HL-60 (cell line): ENCODE measurements at regions not wholly inside any gene's neighbourhood (a gene's known extent, or its start where the extent isn't known, plus 50 kb on each side); places are given as distances from the start of the nearest gene placed in this dataset.

ENCODE experiments used
- DNase-seq, 2 experiments: peaks; one replicate each; pipeline ENCODE4 v3.0.0-alpha.2; 2010 to 2020; ENCODE audit warnings: low read depth in 1 of 2, low spot score in 1 of 2
- H3K27ac ChIP-seq: fragments of 250-450 bp; sonication (Bioruptor Pico); replicated peaks from 2 replicates; pipeline ENCODE4 v1.5.1; 2020; ENCODE audit warnings: mild to moderate bottlenecking, moderate library complexity
- H3K27me3 ChIP-seq: fragments of 250-450 bp; sonication (Bioruptor Pico); 2 replicates; pipeline ENCODE4 v1.5.1; 2021; ENCODE audit warnings: mild to moderate bottlenecking, moderate library complexity; ENCODE audit not compliant: insufficient read depth, poor library complexity, severe bottlenecking
- H3K4me3 ChIP-seq: replicated peaks from 2 replicates; pipeline ENCODE4 v1.5.1; 2011; ENCODE audit warnings: mild to moderate bottlenecking, control low read depth, low read length; ENCODE audit not compliant: insufficient read depth
- CTCF ChIP-seq: IDR thresholded peaks from one replicate; pipeline ENCODE4 v1.5.1; 2011; ENCODE audit warnings: low read length, control low read depth, inconsistent platforms; ENCODE audit not compliant: insufficient read depth
- GABPA ChIP-seq: IDR thresholded peaks from 2 replicates; pipeline ENCODE4 v1.6.1; 2012; ENCODE audit warnings: low read depth
- POLR2AphosphoS5 ChIP-seq: IDR thresholded peaks from 2 replicates; pipeline ENCODE4 v1.6.1; 2012; ENCODE audit warnings: low read depth
- REST ChIP-seq: IDR thresholded peaks from 2 replicates; pipeline ENCODE4 v1.6.1; 2012; ENCODE audit warnings: low read depth; ENCODE audit not compliant: insufficient replicate concordance
- SPI1 ChIP-seq: IDR thresholded peaks from 2 replicates; pipeline ENCODE4 v1.6.1; 2012; ENCODE audit warnings: low read depth, mild to moderate bottlenecking, borderline replicate concordance

DNA sequence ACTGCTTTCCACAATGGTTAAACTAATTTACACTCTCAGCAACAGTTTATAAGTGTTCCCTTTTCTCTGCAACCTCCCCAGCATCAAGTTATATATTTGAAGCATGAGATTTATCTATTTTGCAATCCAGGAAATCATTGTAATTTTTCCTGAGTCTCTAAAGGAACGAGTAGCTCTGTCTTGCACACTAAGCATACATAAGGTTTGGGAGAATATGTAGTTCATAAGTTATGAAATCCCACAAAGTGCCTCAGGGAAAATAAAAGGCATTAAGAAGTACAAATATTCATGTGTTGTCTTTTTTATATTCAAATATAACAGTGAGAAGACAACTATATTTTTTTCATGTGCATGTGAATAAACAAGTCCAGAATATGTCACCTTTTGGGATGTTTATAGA is 377.1 kb upstream of the RORB start:
- DNase-seq = no peak
- Histone ChIP-seq H3K27ac (no peak overlapping the region), H3K4me3 (no peak overlapping the region), H3K27me3 (no peaks in the 10 kb centered on the region)
- TF ChIP-seq POLR2AphosphoS5 (no peak), SPI1 (no peak), REST (no peak), GABPA (no peak), CTCF (no peak)

- TF ChIP-seq SPI1 (no peak), GABPA (no peak), CTCF (no peak)
- DNase-seq = no peak
- Histone ChIP-seq H3K27ac (no peak overlapping the region), H3K27me3 (no peaks in the 10 kb centered on the region), H3K4me3 (no peak overlapping the region)
Measured at GRCh38 chr9:74120470-74120869, 376.7 kb upstream of the RORB start.

DNA sequence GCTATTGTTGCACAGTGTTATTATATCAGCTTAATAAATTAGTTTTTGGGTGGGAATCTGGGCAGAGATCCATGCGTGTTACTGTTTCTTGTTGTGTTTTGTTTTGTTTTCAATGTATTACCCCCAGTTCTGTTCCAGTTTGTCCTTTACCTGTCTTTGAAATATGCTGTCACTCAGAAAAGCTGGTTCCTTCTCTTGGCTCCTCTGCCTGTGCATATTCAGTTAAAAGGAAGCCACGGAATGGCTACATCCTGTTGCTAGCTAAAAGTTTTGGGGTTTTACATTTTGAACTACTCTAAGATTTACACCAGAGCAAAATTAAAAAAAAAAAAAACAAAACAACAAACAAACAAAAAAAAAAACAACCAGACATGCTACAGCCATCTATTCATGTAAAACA is 374.9 kb upstream of the RORB start:
- Histone ChIP-seq H3K27ac (no peak overlapping the region), H3K4me3 (no peak overlapping the region), H3K27me3 (no peaks in the 10 kb centered on the region)
- no peak for DNase-seq
- TF ChIP-seq REST (no peak), POLR2AphosphoS5 (no peak), GABPA (no peak), CTCF (no peak), SPI1 (no peak)

DNA sequence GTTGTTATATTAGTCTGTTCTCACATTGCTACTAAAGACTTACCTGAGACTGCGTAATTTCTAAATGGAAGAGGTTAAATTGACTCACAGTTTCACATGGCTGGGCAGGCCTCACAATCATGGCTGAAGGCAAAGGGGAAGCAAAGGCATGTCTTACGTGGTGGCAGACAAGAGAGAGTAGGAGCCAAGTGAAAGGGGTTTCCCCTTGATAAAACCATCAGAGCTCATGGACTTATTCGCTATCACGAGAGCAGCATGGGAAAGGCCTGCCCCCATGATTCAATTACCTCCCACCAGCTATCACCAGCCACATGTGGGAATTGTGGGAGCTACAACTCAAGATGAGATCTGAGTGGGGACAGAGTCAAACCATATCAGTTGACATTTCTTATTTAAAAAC is 374.5 kb upstream of the RORB start:
- no peak overlapping the region for H3K27ac ChIP-seq
- DNase-seq = no peak
- TF ChIP-seq CTCF = no peak
- TF ChIP-seq GABPA = no peak
- TF ChIP-seq REST = no peak
- TF ChIP-seq SPI1 = no peak
- TF ChIP-seq POLR2AphosphoS5 = no peak
- H3K4me3 ChIP-seq = no peak overlapping the region
- H3K27me3 ChIP-seq = no peaks in the 10 kb centered on the region
